ENCODE measurements at regions not wholly inside any gene's neighbourhood (a gene's known extent, or its start where the extent isn't known, plus 50 kb on each side); places are given as distances from the start of the nearest gene placed in this dataset.

DNA sequence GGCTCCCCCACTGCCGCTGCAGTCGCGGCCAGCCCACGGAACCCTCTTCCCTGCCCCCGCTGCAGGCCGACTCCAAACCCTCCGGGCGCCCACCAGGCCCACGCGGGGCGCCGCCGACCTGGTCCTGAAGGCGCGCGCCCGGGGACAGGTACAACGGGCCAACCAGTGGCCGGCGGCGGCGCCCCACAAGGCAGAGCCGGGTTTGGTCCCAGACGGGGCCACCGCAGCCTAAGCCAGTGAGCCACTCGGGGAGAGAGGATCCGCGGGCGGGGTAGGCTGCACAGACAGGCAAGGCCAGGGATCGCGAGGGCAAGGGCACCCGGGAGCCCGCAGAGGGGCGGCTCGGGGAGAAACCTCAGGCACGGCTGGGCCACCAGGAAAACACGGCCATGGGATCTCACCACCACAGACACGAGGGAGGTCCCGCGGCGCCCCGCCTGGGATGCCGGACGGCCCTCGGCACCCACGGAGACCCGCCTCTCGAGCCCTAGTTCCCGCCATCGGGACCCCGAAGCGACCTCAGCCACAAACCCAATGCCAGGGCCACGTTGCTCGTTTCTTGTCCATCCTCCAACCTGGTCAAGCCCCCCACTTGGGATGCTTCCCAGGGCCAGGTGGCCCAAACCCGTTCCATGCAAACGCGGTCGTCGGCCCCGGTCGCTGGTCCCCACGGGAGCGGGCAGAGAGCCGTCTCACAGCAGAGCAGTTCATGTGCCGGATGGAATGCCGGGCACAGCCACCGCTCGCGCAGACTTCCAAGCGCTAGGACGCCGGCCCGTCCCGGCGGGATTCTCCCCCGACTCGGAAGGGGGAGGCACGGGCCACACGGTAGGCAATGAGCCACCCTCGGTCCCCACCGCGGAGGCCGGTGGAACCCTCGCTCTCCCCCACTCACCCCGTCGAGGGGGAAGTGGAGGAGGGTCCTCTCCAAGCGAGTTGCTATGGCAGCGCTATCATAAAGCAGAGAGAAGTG lies 1956.6 kb upstream of the DEFB115 start:
- TF ChIP-seq CTCF (conservative IDR thresholded peaks at IDR 0.05; ENCODE audit: low read depth, low read length), result no peak
- no peak for TF ChIP-seq EZH2phosphoT487 (IDR thresholded peaks at IDR 0.05; ENCODE audit: borderline replicate concordance, low read length)
